ENCODE measurements at regions not wholly inside any gene's neighbourhood (a gene's known extent, or its start where the extent isn't known, plus 50 kb on each side); places are given as distances from the start of the nearest gene placed in this dataset.

DNA sequence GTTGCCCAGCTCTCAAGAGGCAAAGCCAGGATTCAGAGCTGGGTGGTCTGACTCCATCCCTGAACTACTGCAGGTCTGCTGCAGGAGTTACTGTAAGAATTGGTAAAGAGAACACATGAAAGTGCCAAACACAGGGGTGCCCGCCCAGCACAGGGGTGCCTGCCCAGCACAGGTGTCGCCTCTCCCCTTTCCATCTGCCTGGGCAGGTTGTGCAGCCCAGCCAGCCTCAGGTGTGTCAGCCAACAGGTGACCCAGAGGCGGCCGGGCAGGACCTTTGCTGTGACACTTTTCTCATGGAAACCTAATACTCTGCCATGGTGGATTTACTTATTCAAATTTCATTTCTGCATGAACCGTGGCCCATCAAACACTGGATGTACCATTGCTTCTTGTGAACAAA is 289.7 kb upstream of the IRX4 start:
- TF ChIP-seq, protein P1, sequence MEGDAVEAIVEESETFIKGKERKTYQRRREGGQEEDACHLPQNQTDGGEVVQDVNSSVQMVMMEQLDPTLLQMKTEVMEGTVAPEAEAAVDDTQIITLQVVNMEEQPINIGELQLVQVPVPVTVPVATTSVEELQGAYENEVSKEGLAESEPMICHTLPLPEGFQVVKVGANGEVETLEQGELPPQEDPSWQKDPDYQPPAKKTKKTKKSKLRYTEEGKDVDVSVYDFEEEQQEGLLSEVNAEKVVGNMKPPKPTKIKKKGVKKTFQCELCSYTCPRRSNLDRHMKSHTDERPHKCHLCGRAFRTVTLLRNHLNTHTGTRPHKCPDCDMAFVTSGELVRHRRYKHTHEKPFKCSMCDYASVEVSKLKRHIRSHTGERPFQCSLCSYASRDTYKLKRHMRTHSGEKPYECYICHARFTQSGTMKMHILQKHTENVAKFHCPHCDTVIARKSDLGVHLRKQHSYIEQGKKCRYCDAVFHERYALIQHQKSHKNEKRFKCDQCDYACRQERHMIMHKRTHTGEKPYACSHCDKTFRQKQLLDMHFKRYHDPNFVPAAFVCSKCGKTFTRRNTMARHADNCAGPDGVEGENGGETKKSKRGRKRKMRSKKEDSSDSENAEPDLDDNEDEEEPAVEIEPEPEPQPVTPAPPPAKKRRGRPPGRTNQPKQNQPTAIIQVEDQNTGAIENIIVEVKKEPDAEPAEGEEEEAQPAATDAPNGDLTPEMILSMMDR (IDR thresholded peaks at IDR 0.05 in 2 of 3, conservative IDR thresholded peaks at IDR 0.05 in 1 of 3; ENCODE audit: borderline replicate concordance in 1 of 3, insufficient read depth in 1 of 3, low read depth in 2 of 3, low read length in 2 of 3): no peak
- TF ChIP-seq, protein P2, sequence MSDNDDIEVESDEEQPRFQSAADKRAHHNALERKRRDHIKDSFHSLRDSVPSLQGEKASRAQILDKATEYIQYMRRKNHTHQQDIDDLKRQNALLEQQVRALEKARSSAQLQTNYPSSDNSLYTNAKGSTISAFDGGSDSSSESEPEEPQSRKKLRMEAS (IDR thresholded peaks at IDR 0.05): no peak
- TF ChIP-seq POLR2AphosphoS5 (IDR thresholded peaks at IDR 0.05; ENCODE audit: low read depth, low read length): no peak
- no peak for TF ChIP-seq EZH2 (IDR thresholded peaks at IDR 0.05)
- no peak for TF ChIP-seq EGR1 (IDR thresholded peaks at IDR 0.05; ENCODE audit: low read depth)
- no peak for TF ChIP-seq ELF1 (IDR thresholded peaks at IDR 0.05; ENCODE audit: borderline replicate concordance, low read depth)
- TF ChIP-seq RAD21 (IDR thresholded peaks at IDR 0.05; ENCODE audit: low read depth): no peak
- no peak for TF ChIP-seq ZFX (IDR thresholded peaks at IDR 0.05)
- TF ChIP-seq POLR2A (IDR thresholded peaks at IDR 0.05; ENCODE audit: borderline replicate concordance, extremely low read depth, insufficient read depth, insufficient read length): no peak

All from HCT116 (cell line).